ENCODE measurements at regions not wholly inside any gene's neighbourhood (a gene's known extent, or its start where the extent isn't known, plus 50 kb on each side); places are given as distances from the start of the nearest gene placed in this dataset.

DNA sequence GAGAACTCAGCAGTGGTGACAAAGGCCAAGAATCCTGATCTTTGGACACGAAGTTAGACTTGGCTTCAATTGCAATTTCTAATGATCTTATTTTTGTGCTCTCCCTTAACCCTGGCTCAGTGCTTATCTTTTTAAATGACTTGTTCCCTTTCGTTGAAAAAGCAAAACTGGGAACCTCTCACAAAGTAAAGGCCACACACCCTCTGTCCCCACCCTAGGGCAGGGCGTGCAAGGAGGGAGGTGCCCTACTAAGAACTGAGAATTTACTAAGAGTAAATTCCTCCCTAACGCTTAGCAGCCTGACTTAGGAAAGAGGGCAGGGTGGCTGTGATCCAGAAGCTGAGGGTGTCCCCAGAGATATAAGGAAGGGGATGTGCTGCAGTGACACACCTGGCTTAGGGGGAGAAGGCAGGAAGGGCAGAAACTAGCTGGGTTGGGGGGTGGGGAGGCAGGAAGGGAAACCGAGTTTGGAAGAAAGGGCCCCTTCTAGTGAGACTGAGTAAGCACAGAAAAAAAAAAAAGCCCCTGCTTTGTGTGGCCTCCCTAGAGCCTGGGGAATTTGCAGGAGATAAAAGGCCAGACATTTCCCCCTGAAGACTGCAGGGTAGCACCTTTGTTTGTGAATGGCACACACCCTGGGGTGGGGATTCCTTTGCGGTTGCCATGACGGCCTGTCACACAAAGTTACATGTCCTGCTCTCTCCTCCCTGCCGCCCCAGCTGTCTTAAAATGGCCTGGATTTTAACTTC, 435.1 kb downstream of the EFNB2 start:
- TF ChIP-seq, protein P1, sequence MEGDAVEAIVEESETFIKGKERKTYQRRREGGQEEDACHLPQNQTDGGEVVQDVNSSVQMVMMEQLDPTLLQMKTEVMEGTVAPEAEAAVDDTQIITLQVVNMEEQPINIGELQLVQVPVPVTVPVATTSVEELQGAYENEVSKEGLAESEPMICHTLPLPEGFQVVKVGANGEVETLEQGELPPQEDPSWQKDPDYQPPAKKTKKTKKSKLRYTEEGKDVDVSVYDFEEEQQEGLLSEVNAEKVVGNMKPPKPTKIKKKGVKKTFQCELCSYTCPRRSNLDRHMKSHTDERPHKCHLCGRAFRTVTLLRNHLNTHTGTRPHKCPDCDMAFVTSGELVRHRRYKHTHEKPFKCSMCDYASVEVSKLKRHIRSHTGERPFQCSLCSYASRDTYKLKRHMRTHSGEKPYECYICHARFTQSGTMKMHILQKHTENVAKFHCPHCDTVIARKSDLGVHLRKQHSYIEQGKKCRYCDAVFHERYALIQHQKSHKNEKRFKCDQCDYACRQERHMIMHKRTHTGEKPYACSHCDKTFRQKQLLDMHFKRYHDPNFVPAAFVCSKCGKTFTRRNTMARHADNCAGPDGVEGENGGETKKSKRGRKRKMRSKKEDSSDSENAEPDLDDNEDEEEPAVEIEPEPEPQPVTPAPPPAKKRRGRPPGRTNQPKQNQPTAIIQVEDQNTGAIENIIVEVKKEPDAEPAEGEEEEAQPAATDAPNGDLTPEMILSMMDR (IDR thresholded peaks at IDR 0.05), result no peak
- TF ChIP-seq POLR2A (IDR thresholded peaks at IDR 0.05), result no peak

Data from lower leg skin (tissue), 3 donors.